K562 (cell line): ENCODE measurements at regions not wholly inside any gene's neighbourhood (a gene's known extent, or its start where the extent isn't known, plus 50 kb on each side); places are given as distances from the start of the nearest gene placed in this dataset.

ENCODE experiments used
- ATAC-seq: fragments of 200-7000 bp; cut with Tn5 transposase; 3 replicates; pipeline ENCODE4 v1.9.1; 2020; ENCODE audit warnings: moderate library complexity
- BruUV-seq: library from RNA; stranded (reverse); fragments of 400-500 nt; replicated peaks from 2 replicates; lab custom pipeline; 2021; lab: Mats Ljungman, UMichigan
- CTCF ChIA-PET: fragments of 300-600 bp; formaldehyde crosslinking; extraction: SDS; loops from one replicate; lab custom pipeline; 2021; ENCODE audit warnings: low intra/inter-chr PET ratio; lab: Yijun Ruan, JAX
- POLR2A ChIA-PET: fragments of 300-600, 350-650 bp; sonication (Branson Sonifier 250); formaldehyde crosslinking; extraction: SDS; loops from one replicate; lab custom pipeline; 2021; ENCODE audit warnings: antibody characterized with exemption, inconsistent platforms; lab: Yijun Ruan, JAX
- DNase-seq, 4 experiments: peaks; one replicate each; pipeline versions ENCODE4 v3.0.0 to v3.0.0-alpha.2; 2011 to 2018; ENCODE audit warnings: low spot score in 3 of 4, mixed read lengths in 3 of 4; ENCODE audit errors: extremely low read depth in 1 of 4
- FAIRE-seq: peaks from 2 replicates; lab custom pipeline; 2011; peaks lifted over from hg19 to GRCh38; lab: Jason Lieb, UNC
- H2AFZ ChIP-seq: 2 replicates; pipeline ENCODE4 v1.6.0; 2011; ENCODE audit warnings: low read depth, low read length, control low read depth, inconsistent platforms
- H3K27ac ChIP-seq: fragments of 200-600 bp; 3 replicates; pipeline ENCODE4 v1.8.0; 2011; ENCODE audit warnings: low read depth, mild to moderate bottlenecking, control low read depth, inconsistent platforms, low read length, moderate library complexity, mixed read lengths; ENCODE audit errors: extremely low read depth
- H3K27me3 ChIP-seq, 2 experiments: fragments of 300-600 bp in 1 of 2; 2 replicates in 1 of 2; 3 replicates in 1 of 2; pipeline versions ENCODE4 v1.6.0 to v1.8.0; 2011; ENCODE audit warnings: inconsistent platforms in 2 of 2, low read length in 2 of 2, mild to moderate bottlenecking in 1 of 2, mixed read lengths in 1 of 2, moderate library complexity in 1 of 2; ENCODE audit not compliant: control insufficient read depth in 2 of 2, insufficient read depth in 2 of 2
- H3K36me3 ChIP-seq: fragments of 300-600 bp; 3 replicates; pipeline ENCODE4 v1.8.0; 2011; ENCODE audit warnings: mild to moderate bottlenecking, low read length, inconsistent platforms; ENCODE audit not compliant: control insufficient read depth, insufficient read depth
- H3K4me1 ChIP-seq, 2 experiments: fragments of 200-600 bp in 1 of 2; replicated peaks in 1 of 2; 2 replicates in 1 of 2; 3 replicates in 1 of 2; pipeline versions ENCODE4 v1.5.1 to v1.8.0; 2011; ENCODE audit warnings: inconsistent platforms in 2 of 2, low read length in 2 of 2, mild to moderate bottlenecking in 1 of 2, mixed read lengths in 1 of 2, moderate library complexity in 1 of 2; ENCODE audit not compliant: control insufficient read depth in 2 of 2, insufficient read depth in 2 of 2
- H3K4me2 ChIP-seq: 2 replicates; pipeline ENCODE4 v1.6.1; 2011; ENCODE audit warnings: low read length, control low read depth, inconsistent platforms, mixed read lengths; ENCODE audit not compliant: insufficient read depth
- H3K4me3 ChIP-seq: fragments of 200-600 bp; sonication (generic), shearing (Covaris generic); 2 replicates; pipeline ENCODE4 v1.5.1; 2016; ENCODE audit warnings: control low read depth, inconsistent platforms
- H3K79me2 ChIP-seq: fragments of 200-600 bp; 3 replicates; pipeline ENCODE4 v1.8.0; 2011; ENCODE audit warnings: low read length, inconsistent platforms; ENCODE audit not compliant: control insufficient read depth, insufficient read depth
- H3K9ac ChIP-seq, 2 experiments: 2 replicates each; pipeline versions ENCODE4 v1.6.0 to v1.6.1; 2011; ENCODE audit warnings: low read depth in 2 of 2, low read length in 2 of 2, control low read depth in 1 of 2, inconsistent platforms in 1 of 2, mild to moderate bottlenecking in 1 of 2, mixed read lengths in 1 of 2; ENCODE audit not compliant: insufficient read depth in 1 of 2
- H3K9me1 ChIP-seq: one replicate; pipeline ENCODE4 v1.6.0; 2011; ENCODE audit warnings: inconsistent platforms, mild to moderate bottlenecking, low read length, moderate library complexity; ENCODE audit not compliant: control insufficient read depth, insufficient read depth
- H3K9me3 ChIP-seq: replicated peaks from 2 replicates; pipeline ENCODE4 v1.5.1; 2011; ENCODE audit warnings: low read depth, low read length, inconsistent platforms; ENCODE audit not compliant: control insufficient read depth, insufficient read depth
- H4K20me1 ChIP-seq: replicated peaks from 2 replicates; pipeline ENCODE4 v1.6.1; 2011; ENCODE audit warnings: low read length, inconsistent platforms, mixed read lengths; ENCODE audit not compliant: control insufficient read depth, insufficient read depth
- HDAC3 ChIP-seq: fragments of 450-650 bp; IDR thresholded peaks from 2 replicates; pipeline ENCODE4 v1.6.1; 2018; ENCODE audit warnings: borderline replicate concordance, mild to moderate bottlenecking, moderate library complexity; ENCODE audit not compliant: partially characterized antibody
- POLR3A ChIP-seq: IDR thresholded peaks from 2 replicates; pipeline ENCODE4 v1.6.1; 2011; ENCODE audit warnings: borderline replicate concordance, mild to moderate bottlenecking, moderate library complexity; ENCODE audit not compliant: insufficient read length, insufficient read depth; ENCODE audit errors: extremely low read depth
- ZNF146 ChIP-seq: IDR thresholded peaks from one replicate; pipeline ENCODE4 v1.6.1; 2018; ENCODE audit warnings: missing compliant biosample characterization; ENCODE audit not compliant: unreplicated experiment
- ZNF354B ChIP-seq: fragments of 250-450 bp; sonication (Bioruptor Pico); IDR thresholded peaks from 2 replicates; pipeline ENCODE4 v1.4.0; 2020
- WGBS: fragments of 100-300 bp; shearing (Covaris generic); methylation state at CpG from one replicate; pipeline ENCODE4 v1.1.6; 2016; ENCODE audit warnings: low coverage, mixed read lengths; ENCODE audit not compliant: insufficient coverage; ENCODE audit errors: missing lambda C conversion rate; 5-methylcytosine and 5-hydroxymethylcytosine counted together
- in situ Hi-C: fragments of 300-500 bp; cut with MboI; formaldehyde crosslinking; loops from 4 replicates; pipeline ENCODE4 v1.15.0; 2018; ENCODE audit warnings: inconsistent platforms, mixed read lengths
- intact Hi-C: fragments of 100-400 bp; cut with micrococcal nuclease; formaldehyde crosslinking; loops from 2 replicates; pipeline ENCODE4 v1.14.2; 2022
- TF ChIP-seq, protein P1 (sequence below), 2 experiments: fragments of 450-650 bp in 1 of 2; IDR thresholded peaks; 2 replicates each; pipeline ENCODE4 v1.6.1; 2011 to 2017; ENCODE audit warnings: low read depth in 2 of 2, antibody characterized with exemption in 1 of 2, borderline replicate concordance in 1 of 2, low read length in 1 of 2, mild to moderate bottlenecking in 1 of 2, mixed read lengths in 1 of 2; ENCODE audit not compliant: control insufficient read depth in 1 of 2
- TF ChIP-seq, protein P2 (sequence below): sonication (generic); formaldehyde crosslinking; IDR thresholded peaks from 2 replicates; pipeline ENCODE4 v1.8.0; 2022; ENCODE audit warnings: missing genetic modification reagents, mild to moderate bottlenecking, moderate library complexity, borderline replicate concordance

DNA sequence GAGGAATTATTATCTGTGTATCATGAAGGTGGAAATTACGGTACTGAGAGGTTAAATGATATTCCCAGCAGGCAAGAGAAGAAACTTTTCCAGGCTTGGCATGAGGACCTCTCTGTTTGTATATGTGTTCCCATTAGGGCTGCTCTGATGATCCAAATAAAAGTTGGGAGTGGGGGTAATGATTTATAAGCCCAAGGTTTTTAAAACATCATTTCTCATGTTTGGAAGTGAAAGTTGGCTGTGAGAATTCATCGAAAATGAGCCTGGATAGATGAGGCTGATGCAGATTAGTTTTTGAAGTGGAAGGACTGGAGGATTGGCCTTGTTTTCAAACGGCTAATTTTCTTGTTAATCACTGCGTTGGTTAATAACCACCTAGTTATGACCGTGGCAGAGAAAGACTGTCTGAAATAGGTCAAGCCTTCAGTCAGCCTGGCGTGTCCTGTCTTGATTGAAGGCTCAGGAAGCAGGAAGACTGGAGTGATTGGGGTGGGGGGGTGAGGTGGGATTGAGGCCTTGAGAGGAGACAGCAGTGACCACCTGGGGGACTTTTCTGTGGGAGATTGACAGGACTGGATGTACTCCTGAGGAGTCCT, 391.0 kb upstream of the WWC1 start:
- in situ Hi-C loops (no loop called here), intact Hi-C loops (no loop called here)
- no peaks in the 10 kb centered on the region for H3K79me2 ChIP-seq
- no peak for FAIRE-seq
- no peak overlapping the region for H3K4me3 ChIP-seq
- no peaks in the 10 kb centered on the region for H3K36me3 ChIP-seq
- no peak for DNase-seq
- no peaks in the 10 kb centered on the region for H4K20me1 ChIP-seq
- WGBS: 2% methylated on average over 6 of the region's 6 CpGs
- no TSS peak for BruUV-seq
- no peak overlapping the region for H3K4me2 ChIP-seq
- no peaks in the 10 kb centered on the region for H3K4me1 ChIP-seq
- no peak for ATAC-seq
- POLR2A ChIA-PET: no interaction called here
- H3K9ac ChIP-seq: no peak overlapping the region
- no peak overlapping the region for H3K27ac ChIP-seq
- TF ChIP-seq ZNF354B (CRISPR knock-in tag): no peak
- no peak for TF ChIP-seq POLR3A
- TF ChIP-seq, protein P1, sequence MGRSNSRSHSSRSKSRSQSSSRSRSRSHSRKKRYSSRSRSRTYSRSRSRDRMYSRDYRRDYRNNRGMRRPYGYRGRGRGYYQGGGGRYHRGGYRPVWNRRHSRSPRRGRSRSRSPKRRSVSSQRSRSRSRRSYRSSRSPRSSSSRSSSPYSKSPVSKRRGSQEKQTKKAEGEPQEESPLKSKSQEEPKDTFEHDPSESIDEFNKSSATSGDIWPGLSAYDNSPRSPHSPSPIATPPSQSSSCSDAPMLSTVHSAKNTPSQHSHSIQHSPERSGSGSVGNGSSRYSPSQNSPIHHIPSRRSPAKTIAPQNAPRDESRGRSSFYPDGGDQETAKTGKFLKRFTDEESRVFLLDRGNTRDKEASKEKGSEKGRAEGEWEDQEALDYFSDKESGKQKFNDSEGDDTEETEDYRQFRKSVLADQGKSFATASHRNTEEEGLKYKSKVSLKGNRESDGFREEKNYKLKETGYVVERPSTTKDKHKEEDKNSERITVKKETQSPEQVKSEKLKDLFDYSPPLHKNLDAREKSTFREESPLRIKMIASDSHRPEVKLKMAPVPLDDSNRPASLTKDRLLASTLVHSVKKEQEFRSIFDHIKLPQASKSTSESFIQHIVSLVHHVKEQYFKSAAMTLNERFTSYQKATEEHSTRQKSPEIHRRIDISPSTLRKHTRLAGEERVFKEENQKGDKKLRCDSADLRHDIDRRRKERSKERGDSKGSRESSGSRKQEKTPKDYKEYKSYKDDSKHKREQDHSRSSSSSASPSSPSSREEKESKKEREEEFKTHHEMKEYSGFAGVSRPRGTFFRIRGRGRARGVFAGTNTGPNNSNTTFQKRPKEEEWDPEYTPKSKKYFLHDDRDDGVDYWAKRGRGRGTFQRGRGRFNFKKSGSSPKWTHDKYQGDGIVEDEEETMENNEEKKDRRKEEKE (IDR thresholded peaks at IDR 0.05; ENCODE audit: borderline replicate concordance in 1 of 2, control insufficient read depth in 1 of 2, low read depth in 2 of 2, low read length in 1 of 2): no peak
- no peak for TF ChIP-seq HDAC3
- no peak for TF ChIP-seq ZNF146 (CRISPR knock-in tag)
- TF ChIP-seq, protein P2, sequence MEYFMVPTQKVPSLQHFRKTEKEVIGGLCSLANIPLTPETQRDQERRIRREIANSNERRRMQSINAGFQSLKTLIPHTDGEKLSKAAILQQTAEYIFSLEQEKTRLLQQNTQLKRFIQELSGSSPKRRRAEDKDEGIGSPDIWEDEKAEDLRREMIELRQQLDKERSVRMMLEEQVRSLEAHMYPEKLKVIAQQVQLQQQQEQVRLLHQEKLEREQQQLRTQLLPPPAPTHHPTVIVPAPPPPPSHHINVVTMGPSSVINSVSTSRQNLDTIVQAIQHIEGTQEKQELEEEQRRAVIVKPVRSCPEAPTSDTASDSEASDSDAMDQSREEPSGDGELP: no peak
- TF ChIP-seq, all 486 proteins: peak for 0
- no peak overlapping the region for H2AFZ ChIP-seq
- H3K9me3 ChIP-seq: no peaks in the 10 kb centered on the region
- H3K27me3 ChIP-seq: no peaks in the 10 kb centered on the region
- CTCF ChIA-PET: no interaction called here
- no peaks in the 10 kb centered on the region for H3K9me1 ChIP-seq
